ENCODE measurements at regions not wholly inside any gene's neighbourhood (a gene's known extent, or its start where the extent isn't known, plus 50 kb on each side); places are given as distances from the start of the nearest gene placed in this dataset.

DNA sequence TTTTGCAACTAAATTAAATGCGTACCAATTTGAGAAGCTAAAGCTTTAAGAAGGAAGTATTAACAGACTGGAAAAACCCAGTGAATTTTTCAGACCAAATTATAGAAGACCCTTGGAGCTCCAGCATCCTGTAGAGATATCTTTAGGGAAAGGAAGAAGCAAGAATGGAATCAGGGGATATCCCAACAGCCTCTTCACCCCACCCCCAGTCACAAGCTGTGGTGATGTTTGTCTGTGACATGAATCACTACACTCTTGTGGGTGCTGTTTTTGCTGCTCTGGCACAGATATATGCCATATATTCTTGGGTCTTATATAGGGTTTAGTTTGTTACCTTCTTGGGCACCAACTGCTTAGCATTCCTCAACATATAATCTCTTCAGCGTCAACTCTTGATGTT is 78.5 kb upstream of the BCL6 start:
- TF ChIP-seq, protein P1, sequence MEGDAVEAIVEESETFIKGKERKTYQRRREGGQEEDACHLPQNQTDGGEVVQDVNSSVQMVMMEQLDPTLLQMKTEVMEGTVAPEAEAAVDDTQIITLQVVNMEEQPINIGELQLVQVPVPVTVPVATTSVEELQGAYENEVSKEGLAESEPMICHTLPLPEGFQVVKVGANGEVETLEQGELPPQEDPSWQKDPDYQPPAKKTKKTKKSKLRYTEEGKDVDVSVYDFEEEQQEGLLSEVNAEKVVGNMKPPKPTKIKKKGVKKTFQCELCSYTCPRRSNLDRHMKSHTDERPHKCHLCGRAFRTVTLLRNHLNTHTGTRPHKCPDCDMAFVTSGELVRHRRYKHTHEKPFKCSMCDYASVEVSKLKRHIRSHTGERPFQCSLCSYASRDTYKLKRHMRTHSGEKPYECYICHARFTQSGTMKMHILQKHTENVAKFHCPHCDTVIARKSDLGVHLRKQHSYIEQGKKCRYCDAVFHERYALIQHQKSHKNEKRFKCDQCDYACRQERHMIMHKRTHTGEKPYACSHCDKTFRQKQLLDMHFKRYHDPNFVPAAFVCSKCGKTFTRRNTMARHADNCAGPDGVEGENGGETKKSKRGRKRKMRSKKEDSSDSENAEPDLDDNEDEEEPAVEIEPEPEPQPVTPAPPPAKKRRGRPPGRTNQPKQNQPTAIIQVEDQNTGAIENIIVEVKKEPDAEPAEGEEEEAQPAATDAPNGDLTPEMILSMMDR (IDR thresholded peaks at IDR 0.05) = no peak
- TF ChIP-seq ZSCAN20 (CRISPR knock-in tag; IDR thresholded peaks at IDR 0.05) = no peak
- TF ChIP-seq RNF2 (IDR thresholded peaks at IDR 0.05; ENCODE audit: borderline replicate concordance, low read depth) = no peak
- TF ChIP-seq MAZ (IDR thresholded peaks at IDR 0.05; ENCODE audit: borderline replicate concordance, low read depth, low read length) = no peak
- no peak for TF ChIP-seq POLR2AphosphoS2 (conservative IDR thresholded peaks at IDR 0.05; ENCODE audit: low read length)
- TF ChIP-seq, protein P2, sequence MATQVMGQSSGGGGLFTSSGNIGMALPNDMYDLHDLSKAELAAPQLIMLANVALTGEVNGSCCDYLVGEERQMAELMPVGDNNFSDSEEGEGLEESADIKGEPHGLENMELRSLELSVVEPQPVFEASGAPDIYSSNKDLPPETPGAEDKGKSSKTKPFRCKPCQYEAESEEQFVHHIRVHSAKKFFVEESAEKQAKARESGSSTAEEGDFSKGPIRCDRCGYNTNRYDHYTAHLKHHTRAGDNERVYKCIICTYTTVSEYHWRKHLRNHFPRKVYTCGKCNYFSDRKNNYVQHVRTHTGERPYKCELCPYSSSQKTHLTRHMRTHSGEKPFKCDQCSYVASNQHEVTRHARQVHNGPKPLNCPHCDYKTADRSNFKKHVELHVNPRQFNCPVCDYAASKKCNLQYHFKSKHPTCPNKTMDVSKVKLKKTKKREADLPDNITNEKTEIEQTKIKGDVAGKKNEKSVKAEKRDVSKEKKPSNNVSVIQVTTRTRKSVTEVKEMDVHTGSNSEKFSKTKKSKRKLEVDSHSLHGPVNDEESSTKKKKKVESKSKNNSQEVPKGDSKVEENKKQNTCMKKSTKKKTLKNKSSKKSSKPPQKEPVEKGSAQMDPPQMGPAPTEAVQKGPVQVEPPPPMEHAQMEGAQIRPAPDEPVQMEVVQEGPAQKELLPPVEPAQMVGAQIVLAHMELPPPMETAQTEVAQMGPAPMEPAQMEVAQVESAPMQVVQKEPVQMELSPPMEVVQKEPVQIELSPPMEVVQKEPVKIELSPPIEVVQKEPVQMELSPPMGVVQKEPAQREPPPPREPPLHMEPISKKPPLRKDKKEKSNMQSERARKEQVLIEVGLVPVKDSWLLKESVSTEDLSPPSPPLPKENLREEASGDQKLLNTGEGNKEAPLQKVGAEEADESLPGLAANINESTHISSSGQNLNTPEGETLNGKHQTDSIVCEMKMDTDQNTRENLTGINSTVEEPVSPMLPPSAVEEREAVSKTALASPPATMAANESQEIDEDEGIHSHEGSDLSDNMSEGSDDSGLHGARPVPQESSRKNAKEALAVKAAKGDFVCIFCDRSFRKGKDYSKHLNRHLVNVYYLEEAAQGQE (IDR thresholded peaks at IDR 0.05) = no peak
- no peak for TF ChIP-seq GATA3 (IDR thresholded peaks at IDR 0.05; ENCODE audit: borderline replicate concordance)
- no peak for TF ChIP-seq POLR2A (IDR thresholded peaks at IDR 0.05; ENCODE audit: low read length)
- no peak for TF ChIP-seq BHLHE40 (IDR thresholded peaks at IDR 0.05; ENCODE audit: low read depth, low read length)
- TF ChIP-seq KDM1A (IDR thresholded peaks at IDR 0.05; ENCODE audit: low read depth) = no peak
- no peak for TF ChIP-seq KDM5A (IDR thresholded peaks at IDR 0.05)
- no peak for TF ChIP-seq TP53 (CRISPR knock-in tag; IDR thresholded peaks at IDR 0.05)
- TF ChIP-seq, protein P3, sequence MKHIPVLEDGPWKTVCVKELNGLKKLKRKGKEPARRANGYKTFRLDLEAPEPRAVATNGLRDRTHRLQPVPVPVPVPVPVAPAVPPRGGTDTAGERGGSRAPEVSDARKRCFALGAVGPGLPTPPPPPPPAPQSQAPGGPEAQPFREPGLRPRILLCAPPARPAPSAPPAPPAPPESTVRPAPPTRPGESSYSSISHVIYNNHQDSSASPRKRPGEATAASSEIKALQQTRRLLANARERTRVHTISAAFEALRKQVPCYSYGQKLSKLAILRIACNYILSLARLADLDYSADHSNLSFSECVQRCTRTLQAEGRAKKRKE (CRISPR knock-in tag; IDR thresholded peaks at IDR 0.05; ENCODE audit: low read depth) = no peak

All from A549 (cell line).